ENCODE measurements at regions not wholly inside any gene's neighbourhood (a gene's known extent, or its start where the extent isn't known, plus 50 kb on each side); places are given as distances from the start of the nearest gene placed in this dataset.

GRCh38 chr5:173408946-173409345 lies 80.7 kb upstream of the STC2 start:
- no peak for TF ChIP-seq CTCF (IDR thresholded peaks at IDR 0.05; ENCODE audit: borderline replicate concordance, extremely low read depth, low read length, poor library complexity, severe bottlenecking)
- TF ChIP-seq EZH2 (IDR thresholded peaks at IDR 0.05; ENCODE audit: borderline replicate concordance, low read depth, low read length, severe bottlenecking) = no peak
